ENCODE measurements at regions not wholly inside any gene's neighbourhood (a gene's known extent, or its start where the extent isn't known, plus 50 kb on each side); places are given as distances from the start of the nearest gene placed in this dataset.

- no peaks in the 10 kb centered on the region for H3K36me3 Mint-ChIP-seq
- Histone ChIP-seq H3K9ac (ENCODE audit: insufficient read depth, low read length, poor library complexity, severe bottlenecking) (no peak overlapping the region), H3K36me3 (replicated peaks in 1 of 2; ENCODE audit: control insufficient read depth in 1 of 2, insufficient read depth in 2 of 2, low read length in 2 of 2) (no peaks in the 10 kb centered on the region), H3K9me3 (replicated peaks in 1 of 2; ENCODE audit: control insufficient read depth in 1 of 2, insufficient read depth in 1 of 2, low read length in 2 of 2) (no peaks in the 10 kb centered on the region), H2AFZ (ENCODE audit: insufficient read depth, low read depth, low read length, poor library complexity, severe bottlenecking) (no peak overlapping the region), H3K4me2 (replicated peaks; ENCODE audit: extremely low read depth, low read length, poor library complexity, severe bottlenecking) (no peak overlapping the region), H3K27ac (ENCODE audit: low read depth in 1 of 2, low read length in 2 of 2) (no peak overlapping the region), H3K79me2 (ENCODE audit: insufficient read depth, low read length) (no peaks in the 10 kb centered on the region), H4K20me1 (ENCODE audit: insufficient read depth, low read length) (no peaks in the 10 kb centered on the region), H3K4me3 (replicated peaks in 1 of 3; ENCODE audit: low read depth in 2 of 3, low read length in 3 of 3) (no peak overlapping the region), H3K27me3 (ENCODE audit: control insufficient read depth in 2 of 2, insufficient read depth in 2 of 2, low read length in 2 of 2) (no peaks in the 10 kb centered on the region), H3K4me1 (ENCODE audit: control insufficient read depth in 1 of 2, insufficient read depth in 2 of 2, low read length in 2 of 2) (no peaks in the 10 kb centered on the region)
- intact Hi-C loops (cut with micrococcal nuclease) = no loop called here
- no peak for TF ChIP-seq CTCF (IDR thresholded peaks at IDR 0.05)
- DNase-seq = no peak
- no peak overlapping the region for H3K27ac Mint-ChIP-seq
- no peak overlapping the region for H3K4me3 Mint-ChIP-seq
- H3K9me3 Mint-ChIP-seq = peaks cover 0 to 4% (median 0%) of the 10 kb centered on the region in 7 donors
- WGBS (ENCODE audit: insufficient coverage) = no CpG with 5 or more reads among the region's 5 CpGs
- H3K4me1 Mint-ChIP-seq = no peaks in the 10 kb centered on the region
- no peaks in the 10 kb centered on the region for H3K27me3 Mint-ChIP-seq (ENCODE audit: low read depth in 3 of 3)
These were observed 324.1 kb upstream of the PPARGC1A start for GRCh38 chr4:24213961-24214360.

GRCh38 chr4:24212642-24213041 is 322.8 kb upstream of the PPARGC1A start:
- H3K4me3 Mint-ChIP-seq = no peak overlapping the region
- Histone ChIP-seq H3K4me3 (replicated peaks in 1 of 3; ENCODE audit: low read depth in 2 of 3, low read length in 3 of 3) (no peak overlapping the region), H3K4me2 (replicated peaks; ENCODE audit: extremely low read depth, low read length, poor library complexity, severe bottlenecking) (no peak overlapping the region), H4K20me1 (ENCODE audit: insufficient read depth, low read length) (no peaks in the 10 kb centered on the region), H3K36me3 (replicated peaks in 1 of 2; ENCODE audit: control insufficient read depth in 1 of 2, insufficient read depth in 2 of 2, low read length in 2 of 2) (no peaks in the 10 kb centered on the region), H3K9ac (ENCODE audit: insufficient read depth, low read length, poor library complexity, severe bottlenecking) (no peak overlapping the region), H2AFZ (ENCODE audit: insufficient read depth, low read depth, low read length, poor library complexity, severe bottlenecking) (no peak overlapping the region), H3K9me3 (replicated peaks in 1 of 2; ENCODE audit: control insufficient read depth in 1 of 2, insufficient read depth in 1 of 2, low read length in 2 of 2) (no peaks in the 10 kb centered on the region), H3K79me2 (ENCODE audit: insufficient read depth, low read length) (no peaks in the 10 kb centered on the region), H3K27ac (ENCODE audit: low read depth in 1 of 2, low read length in 2 of 2) (no peak overlapping the region), H3K4me1 (ENCODE audit: control insufficient read depth in 1 of 2, insufficient read depth in 2 of 2, low read length in 2 of 2) (no peaks in the 10 kb centered on the region), H3K27me3 (ENCODE audit: control insufficient read depth in 2 of 2, insufficient read depth in 2 of 2, low read length in 2 of 2) (no peaks in the 10 kb centered on the region)
- intact Hi-C loops (cut with micrococcal nuclease) = no loop called here
- peaks cover 0 to 4% (median 0%) of the 10 kb centered on the region in 7 donors for H3K9me3 Mint-ChIP-seq
- H3K27ac Mint-ChIP-seq = no peak overlapping the region
- 86% methylated on average over 3 of the region's 4 CpGs for WGBS (ENCODE audit: insufficient coverage)
- no peak for TF ChIP-seq CTCF (IDR thresholded peaks at IDR 0.05)
- DNase-seq = no peak
- no peaks in the 10 kb centered on the region for H3K4me1 Mint-ChIP-seq
- no peaks in the 10 kb centered on the region for H3K36me3 Mint-ChIP-seq
- no peaks in the 10 kb centered on the region for H3K27me3 Mint-ChIP-seq (ENCODE audit: low read depth in 3 of 3)

Measured in CD14-positive monocyte (primary cell).